Central memory CD4-positive, alpha-beta T cell (primary cell): ENCODE measurements at regions not wholly inside any gene's neighbourhood (a gene's known extent, or its start where the extent isn't known, plus 50 kb on each side); places are given as distances from the start of the nearest gene placed in this dataset.
"Not testable (repeated sequence)": the region's sequence is repeated elsewhere in the genome, so short reads cannot be mapped to it uniquely, and the experiment has no call there.

ENCODE experiments used
- DNase-seq: peaks from one replicate; pipeline ENCODE4 v3.0.0; 2022

DNA sequence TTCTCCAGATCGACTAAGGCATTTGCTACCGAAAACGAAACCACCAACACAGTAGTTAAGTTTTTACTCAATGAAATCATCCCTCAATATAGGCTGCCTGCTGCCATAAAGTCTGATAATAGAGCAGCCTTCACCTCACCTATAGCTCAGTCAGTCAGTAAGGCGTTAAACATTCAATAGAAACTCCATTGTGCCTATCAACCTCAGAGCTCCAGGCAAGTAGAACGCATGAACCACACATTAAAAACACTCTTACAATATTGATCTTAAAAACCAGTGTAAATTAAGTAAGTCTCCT, 160.6 kb downstream of the DEFB131A start:
- DNase-seq, result peak; percentile 10

GRCh38 chr4:9608300-9608699, 164.1 kb downstream of the DEFB131A start:
- DNase-seq, result no peak

- DNase-seq, result not testable (repeated sequence)
These were observed 166.1 kb downstream of the DEFB131A start for GRCh38 chr4:9610321-9610720.

DNA sequence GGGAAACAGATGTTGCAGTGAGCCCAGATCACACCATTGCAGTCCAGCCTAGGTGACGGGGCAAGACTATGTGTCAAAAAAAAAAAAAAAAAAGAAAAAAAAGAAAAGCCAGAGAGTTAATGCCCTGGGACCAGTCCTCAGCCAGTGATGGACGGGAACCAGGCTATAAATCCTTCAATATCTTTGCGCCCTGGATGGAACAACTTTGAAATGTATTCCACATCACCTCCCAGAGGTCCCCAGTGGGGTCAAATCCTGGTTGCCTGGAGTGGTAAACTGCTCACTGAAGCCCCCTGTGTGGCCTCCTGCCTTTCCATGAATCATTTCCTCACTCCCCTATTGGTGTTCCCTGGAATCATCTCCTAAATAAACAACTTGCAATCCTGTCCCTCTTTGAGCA, 166.9 kb downstream of the DEFB131A start:
- DNase-seq, result no peak

GRCh38 chr4:9636411-9636810, 145.0 kb upstream of the DRD5 start:
- DNase-seq, result not testable (repeated sequence)

- peak; percentile 16 for DNase-seq
These were observed 121.8 kb upstream of the DRD5 start for GRCh38 chr4:9659678-9660077.

- DNase-seq, result not testable (repeated sequence)
These were observed 120.5 kb upstream of the DRD5 start for GRCh38 chr4:9660955-9661354.

DNA sequence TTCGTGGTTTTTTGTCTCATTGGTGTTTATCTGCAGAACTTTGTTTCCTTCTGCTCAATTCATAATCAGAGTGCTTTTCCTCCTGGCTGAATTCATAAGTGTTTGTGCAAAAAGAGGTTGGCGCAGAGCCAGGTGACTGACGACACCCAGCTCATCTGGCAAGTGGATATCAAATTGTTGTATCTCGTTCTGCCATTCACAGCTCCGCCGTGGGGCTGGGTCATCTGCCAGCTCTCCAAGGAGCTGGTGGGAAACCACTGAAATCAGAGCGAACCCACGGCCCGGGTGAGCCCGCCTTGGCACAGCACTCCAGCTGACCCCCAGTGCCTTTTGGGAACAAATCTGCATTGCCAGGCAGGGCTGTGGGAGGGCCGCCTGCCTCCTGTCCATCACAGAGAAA, 110.7 kb upstream of the DRD5 start:
- not testable (repeated sequence) for DNase-seq

- not testable (repeated sequence) for DNase-seq
These were observed 104.1 kb upstream of the DRD5 start for GRCh38 chr4:9677357-9677756.

- DNase-seq, result no peak
These were observed 101.5 kb upstream of the DRD5 start for GRCh38 chr4:9679704-9680478.

GRCh38 chr4:9683174-9683573, 98.3 kb upstream of the DRD5 start:
- not testable (repeated sequence) for DNase-seq

- DNase-seq, result not testable (repeated sequence)
These were observed 96.4 kb upstream of the DRD5 start for GRCh38 chr4:9685016-9685415.

- DNase-seq, result no peak
These were observed 95.7 kb upstream of the DRD5 start for GRCh38 chr4:9685692-9686091.

DNA sequence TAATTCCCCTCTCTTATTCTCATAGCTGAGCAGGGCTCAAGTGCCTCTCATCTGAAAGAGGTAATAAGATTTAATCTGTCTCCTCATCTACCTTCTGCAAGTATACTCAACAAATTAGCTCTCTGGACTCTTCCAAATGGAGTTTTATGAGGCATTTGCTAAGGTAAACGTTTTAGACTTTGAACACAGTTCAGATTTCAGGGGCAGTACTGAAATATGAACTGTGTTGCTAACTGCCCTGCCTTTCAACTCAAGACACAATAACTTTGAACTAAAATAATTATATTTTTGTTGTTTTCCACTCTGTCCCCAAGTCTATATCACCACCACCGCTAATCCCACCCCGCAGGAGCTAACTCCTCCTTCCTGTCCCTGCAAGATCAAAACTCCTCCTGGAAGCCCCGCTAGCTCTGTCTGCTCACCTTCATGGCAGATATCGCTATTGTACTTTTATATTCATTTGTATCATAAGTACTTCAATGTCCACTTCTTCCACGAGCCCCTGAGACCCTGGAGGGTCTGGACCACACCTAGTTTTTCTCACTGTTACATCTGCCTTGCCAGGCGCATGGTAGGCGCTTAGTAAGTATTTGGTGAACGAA, 90.7 kb upstream of the DRD5 start:
- not testable (repeated sequence) for DNase-seq

GRCh38 chr4:9691238-9692065, 90.0 kb upstream of the DRD5 start:
- peak; percentile 88 for DNase-seq

DNA sequence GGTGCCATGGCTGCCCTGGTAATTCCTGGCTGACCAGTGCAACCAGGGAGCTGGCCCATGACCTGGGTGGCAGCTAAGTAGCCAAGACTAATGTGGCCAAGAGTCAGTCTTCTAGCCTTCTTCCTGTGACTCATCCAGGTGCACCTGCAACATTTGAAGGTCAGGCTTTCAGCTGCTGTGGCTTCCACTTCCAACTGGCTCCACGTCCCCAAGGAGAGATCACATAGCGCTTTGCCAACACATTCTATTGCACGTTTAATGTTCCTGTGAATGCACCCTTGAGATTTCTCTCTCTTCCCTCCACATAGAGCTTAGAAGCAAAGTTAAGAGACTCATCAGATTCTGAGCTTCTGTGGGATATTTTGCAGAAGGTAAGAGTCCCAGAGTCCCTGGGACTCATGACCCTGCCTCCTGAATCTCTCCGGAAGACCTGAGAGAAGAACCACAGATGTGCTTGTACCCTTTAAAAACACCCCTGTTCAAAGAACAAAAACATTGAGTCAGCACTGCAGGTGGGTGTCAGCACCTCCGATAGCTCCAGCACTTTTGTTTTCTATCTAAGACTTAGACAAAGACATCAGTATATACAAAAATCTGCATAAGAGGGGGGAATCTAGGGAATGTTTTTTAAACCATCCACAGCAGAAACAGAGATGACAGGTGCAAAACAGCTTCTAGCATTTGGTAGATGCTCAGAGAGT, 88.5 kb upstream of the DRD5 start:
- DNase-seq, result not testable (repeated sequence)

DNA sequence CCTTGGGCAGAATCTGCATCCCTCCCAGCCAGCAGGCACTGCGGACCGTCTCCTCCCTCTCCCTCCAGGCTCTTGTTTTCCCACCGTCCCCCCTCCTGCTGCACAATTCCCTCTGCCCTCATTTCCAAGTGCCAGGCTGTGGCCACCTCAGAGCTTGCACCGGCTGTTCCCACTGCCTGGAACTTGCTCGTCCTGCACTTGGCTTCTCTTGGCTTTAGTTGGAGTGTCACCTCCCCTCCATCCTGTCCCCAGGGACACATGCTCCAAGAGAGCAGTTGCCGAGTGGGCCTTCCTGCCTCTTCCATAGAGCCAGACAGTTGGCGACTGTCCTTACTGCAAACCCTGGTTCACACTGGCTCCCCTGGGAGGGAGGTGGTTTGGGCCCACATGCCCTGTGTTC, 87.0 kb upstream of the DRD5 start:
- not testable (repeated sequence) for DNase-seq

- peak; percentile 18 for DNase-seq
These were observed 85.4 kb upstream of the DRD5 start for GRCh38 chr4:9695994-9696393.

GRCh38 chr4:9696561-9696960, 84.9 kb upstream of the DRD5 start:
- not testable (repeated sequence) for DNase-seq

GRCh38 chr4:9702019-9702418, 79.4 kb upstream of the DRD5 start:
- not testable (repeated sequence) for DNase-seq

- DNase-seq, result not testable (repeated sequence)
These were observed 78.7 kb upstream of the DRD5 start for GRCh38 chr4:9702696-9703095.

GRCh38 chr4:9703391-9703790, 78.0 kb upstream of the DRD5 start:
- DNase-seq, result peak; percentile 58

- DNase-seq, result not testable (repeated sequence)
These were observed 77.3 kb upstream of the DRD5 start for GRCh38 chr4:9704126-9704525.
